DND-41 (cell line): ENCODE measurements at regions not wholly inside any gene's neighbourhood (a gene's known extent, or its start where the extent isn't known, plus 50 kb on each side); places are given as distances from the start of the nearest gene placed in this dataset.

Experiments used
- EZH2 ChIP-seq: IDR thresholded peaks from 3 replicates; pipeline ENCODE4 v1.6.1; 2012; ENCODE audit warnings: borderline replicate concordance, low read depth, mild to moderate bottlenecking, moderate library complexity, low read length, inconsistent platforms; ENCODE audit not compliant: severe bottlenecking
- TF ChIP-seq, protein P1 (sequence below): IDR thresholded peaks from 2 replicates; pipeline ENCODE4 v1.5.1; 2012; ENCODE audit warnings: borderline replicate concordance, low read length, moderate library complexity, mild to moderate bottlenecking; ENCODE audit not compliant: poor library complexity, severe bottlenecking; ENCODE audit errors: extremely low read depth

DNA sequence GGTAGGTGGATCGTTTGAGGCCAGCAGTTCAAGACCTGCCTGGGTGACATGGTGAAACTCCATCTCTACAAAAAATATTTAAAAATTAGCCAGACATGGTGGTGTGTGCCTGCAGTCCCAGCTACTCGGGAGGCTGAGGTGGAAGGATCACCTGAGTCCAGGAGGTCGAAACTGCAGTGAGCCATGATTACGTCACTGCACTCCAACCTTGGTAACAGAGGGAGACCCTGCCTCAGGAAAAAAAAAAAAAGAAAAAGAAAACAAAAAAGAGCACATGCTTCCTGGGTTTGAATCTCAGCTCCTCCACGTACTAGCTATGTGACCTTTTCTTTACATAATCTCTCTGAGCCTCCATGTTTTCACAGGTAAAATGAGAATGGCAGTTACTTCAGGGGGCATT is 86.3 kb upstream of the CALM2 start:
- TF ChIP-seq, protein P1, sequence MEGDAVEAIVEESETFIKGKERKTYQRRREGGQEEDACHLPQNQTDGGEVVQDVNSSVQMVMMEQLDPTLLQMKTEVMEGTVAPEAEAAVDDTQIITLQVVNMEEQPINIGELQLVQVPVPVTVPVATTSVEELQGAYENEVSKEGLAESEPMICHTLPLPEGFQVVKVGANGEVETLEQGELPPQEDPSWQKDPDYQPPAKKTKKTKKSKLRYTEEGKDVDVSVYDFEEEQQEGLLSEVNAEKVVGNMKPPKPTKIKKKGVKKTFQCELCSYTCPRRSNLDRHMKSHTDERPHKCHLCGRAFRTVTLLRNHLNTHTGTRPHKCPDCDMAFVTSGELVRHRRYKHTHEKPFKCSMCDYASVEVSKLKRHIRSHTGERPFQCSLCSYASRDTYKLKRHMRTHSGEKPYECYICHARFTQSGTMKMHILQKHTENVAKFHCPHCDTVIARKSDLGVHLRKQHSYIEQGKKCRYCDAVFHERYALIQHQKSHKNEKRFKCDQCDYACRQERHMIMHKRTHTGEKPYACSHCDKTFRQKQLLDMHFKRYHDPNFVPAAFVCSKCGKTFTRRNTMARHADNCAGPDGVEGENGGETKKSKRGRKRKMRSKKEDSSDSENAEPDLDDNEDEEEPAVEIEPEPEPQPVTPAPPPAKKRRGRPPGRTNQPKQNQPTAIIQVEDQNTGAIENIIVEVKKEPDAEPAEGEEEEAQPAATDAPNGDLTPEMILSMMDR: no peak
- no peak for TF ChIP-seq EZH2
